H9 (cell line): ENCODE measurements at regions not wholly inside any gene's neighbourhood (a gene's known extent, or its start where the extent isn't known, plus 50 kb on each side); places are given as distances from the start of the nearest gene placed in this dataset.

ENCODE experiments used
- DNase-seq: peaks from one replicate; pipeline ENCODE4 v3.0.0-alpha.2; 2017
- H2AFZ ChIP-seq: one replicate; pipeline ENCODE4 v1.6.1; 2013; ENCODE audit warnings: mild to moderate bottlenecking, low read length, control low read depth, moderate library complexity
- H2AK5ac ChIP-seq: 2 replicates; pipeline ENCODE4 v1.6.1; 2013; ENCODE audit warnings: low read length, control low read depth, mixed read lengths; ENCODE audit not compliant: insufficient read length
- H2BK120ac ChIP-seq: one replicate; pipeline ENCODE4 v1.6.1; 2013; ENCODE audit warnings: low read depth, mild to moderate bottlenecking, low read length, control low read depth, inconsistent platforms; ENCODE audit not compliant: poor library complexity, severe bottlenecking
- H2BK12ac ChIP-seq: 2 replicates; pipeline ENCODE4 v1.6.1; 2013; ENCODE audit warnings: low read length, control low read depth, mixed read lengths, low read depth; ENCODE audit not compliant: insufficient read length
- H2BK15ac ChIP-seq: 2 replicates; pipeline ENCODE4 v1.6.1; 2013; ENCODE audit warnings: low read depth, low read length, control low read depth
- H2BK20ac ChIP-seq: one replicate; pipeline ENCODE4 v1.6.1; 2013; ENCODE audit warnings: low read depth, mild to moderate bottlenecking, low read length, control low read depth, inconsistent platforms; ENCODE audit not compliant: poor library complexity, severe bottlenecking
- H2BK5ac ChIP-seq: 2 replicates; pipeline ENCODE4 v1.6.1; 2013; ENCODE audit warnings: low read length, control low read depth, mixed read lengths; ENCODE audit not compliant: insufficient read length
- H3K14ac ChIP-seq: 2 replicates; pipeline ENCODE4 v1.6.1; 2013; ENCODE audit warnings: low read length, control low read depth; ENCODE audit not compliant: insufficient read depth
- H3K18ac ChIP-seq: 2 replicates; pipeline ENCODE4 v1.6.1; 2013; ENCODE audit warnings: low read depth, mild to moderate bottlenecking, mixed read lengths, low read length, control low read depth; ENCODE audit not compliant: insufficient read length
- H3K23ac ChIP-seq: 2 replicates; pipeline ENCODE4 v1.6.1; 2013; ENCODE audit warnings: low read length, control low read depth, mixed read lengths, low read depth; ENCODE audit not compliant: insufficient read length
- H3K23me2 ChIP-seq: 2 replicates; pipeline ENCODE4 v1.6.1; 2013; ENCODE audit warnings: low read depth, mild to moderate bottlenecking, mixed read lengths, low read length, control low read depth; ENCODE audit not compliant: insufficient read length, poor library complexity, severe bottlenecking
- H3K27ac ChIP-seq: 2 replicates; pipeline ENCODE4 v1.5.1; 2013; ENCODE audit warnings: low read length, control low read depth, mixed read lengths, low read depth; ENCODE audit not compliant: insufficient read length
- H3K27me3 ChIP-seq: 2 replicates; pipeline ENCODE4 v1.6.1; 2013; ENCODE audit warnings: low read length, control low read depth, inconsistent platforms; ENCODE audit not compliant: insufficient read depth
- H3K4ac ChIP-seq: 2 replicates; pipeline ENCODE4 v1.6.1; 2013; ENCODE audit warnings: low read depth, mild to moderate bottlenecking, control low read depth, inconsistent platforms, low read length, moderate library complexity
- H3K4me1 ChIP-seq: 2 replicates; pipeline ENCODE4 v1.6.1; 2013; ENCODE audit warnings: low read length, control low read depth, inconsistent platforms; ENCODE audit not compliant: insufficient read depth
- H3K4me2 ChIP-seq: 2 replicates; pipeline ENCODE4 v1.6.1; 2013; ENCODE audit warnings: low read length, control low read depth, mixed read lengths; ENCODE audit not compliant: insufficient read length, insufficient read depth
- H3K56ac ChIP-seq: 2 replicates; pipeline ENCODE4 v1.6.1; 2013; ENCODE audit warnings: low read depth, mild to moderate bottlenecking, mixed read lengths, low read length, control low read depth; ENCODE audit not compliant: insufficient read length
- H3K79me1 ChIP-seq: 2 replicates; pipeline ENCODE4 v1.6.1; 2013; ENCODE audit warnings: low read depth, mild to moderate bottlenecking, moderate library complexity, low read length, control low read depth, inconsistent platforms; ENCODE audit not compliant: insufficient read depth, poor library complexity, severe bottlenecking
- H3K79me2 ChIP-seq: 2 replicates; pipeline ENCODE4 v1.6.1; 2013; ENCODE audit warnings: low read length, control low read depth, inconsistent platforms; ENCODE audit not compliant: insufficient read depth
- H3K9ac ChIP-seq: 2 replicates; pipeline ENCODE4 v1.6.1; 2013; ENCODE audit warnings: low read length, control low read depth, mixed read lengths; ENCODE audit not compliant: insufficient read length; ENCODE audit errors: extremely low read depth
- H3K9me3 ChIP-seq: one replicate; pipeline ENCODE4 v1.6.1; 2013; ENCODE audit warnings: low read depth, low read length, inconsistent platforms; ENCODE audit not compliant: control insufficient read depth
- H3T11ph ChIP-seq: one replicate; pipeline ENCODE4 v1.6.1; 2013; ENCODE audit warnings: mild to moderate bottlenecking, low read length, control low read depth, inconsistent platforms
- H4K20me1 ChIP-seq: one replicate; pipeline ENCODE4 v1.6.1; 2013; ENCODE audit not compliant: control insufficient read depth, insufficient read length, insufficient read depth
- H4K5ac ChIP-seq: 2 replicates; pipeline ENCODE4 v1.6.1; 2013; ENCODE audit warnings: low read depth, mild to moderate bottlenecking, mixed read lengths, low read length, control low read depth; ENCODE audit not compliant: insufficient read length
- H4K8ac ChIP-seq: replicated peaks from 2 replicates; pipeline ENCODE4 v1.6.1; 2013; ENCODE audit warnings: low read length, control low read depth, mixed read lengths, low read depth; ENCODE audit not compliant: insufficient read length
- H4K91ac ChIP-seq: 2 replicates; pipeline ENCODE4 v1.6.1; 2013; ENCODE audit warnings: low read depth, mild to moderate bottlenecking, moderate library complexity, mixed read lengths, low read length, control low read depth; ENCODE audit not compliant: insufficient read length
- H3K27ac Mint-ChIP-seq, 3 experiments: 2 replicates in 2 of 3; 3 replicates in 1 of 3; pipeline ENCODE4 v1.8.0; 2020 to 2021; ENCODE audit warnings: mixed read lengths in 3 of 3, mild to moderate bottlenecking in 1 of 3, moderate library complexity in 1 of 3
- H3K27me3 Mint-ChIP-seq: 2 replicates; pipeline ENCODE4 v1.8.0; 2021; ENCODE audit warnings: low read depth, mild to moderate bottlenecking, moderate library complexity, mixed read lengths
- H3K36me3 Mint-ChIP-seq, 3 experiments: 2 replicates in 2 of 3; 3 replicates in 1 of 3; pipeline ENCODE4 v1.8.0; 2020 to 2021; ENCODE audit warnings: low read depth in 3 of 3, mixed read lengths in 3 of 3; ENCODE audit not compliant: insufficient read depth in 1 of 3
- H3K4me1 Mint-ChIP-seq, 2 experiments: 2 replicates each; pipeline ENCODE4 v1.8.0; 2020; ENCODE audit warnings: mixed read lengths in 2 of 2
- H3K4me3 Mint-ChIP-seq, 2 experiments: 2 replicates in 1 of 2; 3 replicates in 1 of 2; pipeline ENCODE4 v1.8.0; 2020 to 2021; ENCODE audit warnings: mild to moderate bottlenecking in 2 of 2, mixed read lengths in 2 of 2, moderate library complexity in 1 of 2
- H3K9me3 Mint-ChIP-seq, 2 experiments: 2 replicates in 1 of 2; 3 replicates in 1 of 2; pipeline ENCODE4 v1.8.0; 2020; ENCODE audit warnings: mild to moderate bottlenecking in 2 of 2, mixed read lengths in 2 of 2, moderate library complexity in 1 of 2
- TF ChIP-seq, protein P1 (sequence below): fragments of 200-600 bp; sonication (generic); conservative IDR thresholded peaks from 3 replicates; pipeline ENCODE4 v1.8.0; 2021; ENCODE audit warnings: antibody characterized with exemption, mild to moderate bottlenecking

DNA sequence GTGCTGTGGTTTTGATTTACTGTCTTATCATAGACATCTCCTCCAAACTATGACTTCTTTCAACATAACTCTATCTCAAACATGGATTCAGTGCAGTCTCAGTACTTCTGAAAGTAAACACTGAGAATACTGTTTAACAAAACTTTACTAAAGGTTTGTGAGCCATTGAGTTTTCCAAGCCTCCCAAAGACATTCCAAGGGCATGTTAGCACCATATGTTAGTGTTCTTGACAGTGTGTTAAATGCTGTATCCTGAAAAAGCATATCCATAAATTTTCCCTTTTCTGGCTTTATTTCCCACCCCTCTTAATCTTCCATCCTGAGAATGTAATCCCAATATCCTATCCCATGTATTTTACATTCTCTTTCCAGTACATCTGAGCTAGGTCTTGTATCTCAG is 446.8 kb upstream of the CXADR start:
- no peak overlapping the region for H3K4me3 Mint-ChIP-seq
- no peaks in the 10 kb centered on the region; a peak in 1 of 7 replicates for H3K36me3 Mint-ChIP-seq
- no peaks in the 10 kb centered on the region for H3K27me3 Mint-ChIP-seq
- Histone ChIP-seq H3K79me1 (no peaks in the 10 kb centered on the region), H3T11ph (no peak overlapping the region), H3K9me3 (no peaks in the 10 kb centered on the region), H2BK5ac (no peak overlapping the region), H3K4ac (no peak overlapping the region), H2AK5ac (no peak overlapping the region), H3K27ac (no peak overlapping the region), H3K27me3 (no peaks in the 10 kb centered on the region), H3K23ac (no peak overlapping the region), H4K91ac (no peak overlapping the region), H2BK20ac (no peak overlapping the region), H4K20me1 (no peaks in the 10 kb centered on the region), H3K23me2 (no peaks in the 10 kb centered on the region), H3K9ac (no peak overlapping the region), H3K18ac (no peak overlapping the region), H2BK120ac (no peak overlapping the region), H4K8ac (no peak overlapping the region), H3K14ac (no peak overlapping the region), H2BK15ac (no peak overlapping the region), H3K4me2 (no peak overlapping the region), H3K79me2 (no peaks in the 10 kb centered on the region), H2BK12ac (no peak overlapping the region), H4K5ac (no peak overlapping the region), H3K56ac (no peak overlapping the region), H2AFZ (no peak overlapping the region), H3K4me1 (no peaks in the 10 kb centered on the region)
- no peak for DNase-seq
- peaks cover 4% of the 10 kb centered on the region in 2 experiments for H3K4me1 Mint-ChIP-seq
- TF ChIP-seq, protein P1, sequence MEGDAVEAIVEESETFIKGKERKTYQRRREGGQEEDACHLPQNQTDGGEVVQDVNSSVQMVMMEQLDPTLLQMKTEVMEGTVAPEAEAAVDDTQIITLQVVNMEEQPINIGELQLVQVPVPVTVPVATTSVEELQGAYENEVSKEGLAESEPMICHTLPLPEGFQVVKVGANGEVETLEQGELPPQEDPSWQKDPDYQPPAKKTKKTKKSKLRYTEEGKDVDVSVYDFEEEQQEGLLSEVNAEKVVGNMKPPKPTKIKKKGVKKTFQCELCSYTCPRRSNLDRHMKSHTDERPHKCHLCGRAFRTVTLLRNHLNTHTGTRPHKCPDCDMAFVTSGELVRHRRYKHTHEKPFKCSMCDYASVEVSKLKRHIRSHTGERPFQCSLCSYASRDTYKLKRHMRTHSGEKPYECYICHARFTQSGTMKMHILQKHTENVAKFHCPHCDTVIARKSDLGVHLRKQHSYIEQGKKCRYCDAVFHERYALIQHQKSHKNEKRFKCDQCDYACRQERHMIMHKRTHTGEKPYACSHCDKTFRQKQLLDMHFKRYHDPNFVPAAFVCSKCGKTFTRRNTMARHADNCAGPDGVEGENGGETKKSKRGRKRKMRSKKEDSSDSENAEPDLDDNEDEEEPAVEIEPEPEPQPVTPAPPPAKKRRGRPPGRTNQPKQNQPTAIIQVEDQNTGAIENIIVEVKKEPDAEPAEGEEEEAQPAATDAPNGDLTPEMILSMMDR = no peak
- no peaks in the 10 kb centered on the region; a peak in 1 of 5 replicates for H3K9me3 Mint-ChIP-seq
- no peak overlapping the region for H3K27ac Mint-ChIP-seq
